ENCODE measurements at regions not wholly inside any gene's neighbourhood (a gene's known extent, or its start where the extent isn't known, plus 50 kb on each side); places are given as distances from the start of the nearest gene placed in this dataset.
"Not testable (repeated sequence)": the region's sequence is repeated elsewhere in the genome, so short reads cannot be mapped to it uniquely, and the experiment has no call there.

DNA sequence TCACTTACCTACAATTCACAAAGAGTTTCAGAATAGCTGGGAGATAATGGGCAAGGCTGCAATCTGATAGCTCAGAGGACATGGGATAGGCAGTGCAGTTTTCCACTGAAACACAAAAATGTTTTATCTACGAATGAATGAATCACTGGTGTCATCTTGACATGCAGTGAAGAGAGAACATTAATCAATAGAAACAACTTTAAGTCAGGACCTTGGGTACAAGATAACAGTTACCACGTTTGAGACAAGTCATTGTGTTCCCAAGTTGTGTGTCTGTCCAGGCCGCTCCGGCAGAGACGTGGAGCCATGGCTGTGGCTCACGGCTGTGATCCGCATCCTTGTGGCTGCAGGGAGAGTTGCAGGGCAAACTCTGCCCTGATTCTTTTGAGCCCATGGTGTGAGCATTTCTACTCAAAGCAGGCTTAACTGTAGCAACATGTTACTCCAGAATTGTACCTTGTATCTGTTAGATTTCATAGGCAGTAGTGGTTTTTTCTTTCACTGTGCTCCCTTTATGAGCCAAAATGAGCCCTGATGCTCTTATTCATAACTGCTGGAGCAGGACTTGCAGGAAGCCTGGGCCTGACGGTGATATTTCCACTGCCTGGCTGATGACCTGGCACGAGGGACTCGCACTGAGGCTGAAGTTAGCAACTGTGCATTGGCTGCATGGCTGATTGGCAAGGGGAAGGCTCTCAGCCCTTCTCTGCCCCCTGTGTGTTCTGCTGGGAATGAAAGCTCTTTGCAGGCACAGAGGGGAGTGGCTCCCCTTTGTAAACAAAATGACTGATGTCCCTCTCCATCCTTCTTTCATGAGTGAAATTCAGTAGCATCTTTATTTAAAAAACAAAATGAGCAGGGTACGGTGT, 465.2 kb downstream of the AJAP1 start:
- in situ Hi-C loops (cut with MboI; ENCODE audit: low sequenced_read_pairs) = no loop called here

DNA sequence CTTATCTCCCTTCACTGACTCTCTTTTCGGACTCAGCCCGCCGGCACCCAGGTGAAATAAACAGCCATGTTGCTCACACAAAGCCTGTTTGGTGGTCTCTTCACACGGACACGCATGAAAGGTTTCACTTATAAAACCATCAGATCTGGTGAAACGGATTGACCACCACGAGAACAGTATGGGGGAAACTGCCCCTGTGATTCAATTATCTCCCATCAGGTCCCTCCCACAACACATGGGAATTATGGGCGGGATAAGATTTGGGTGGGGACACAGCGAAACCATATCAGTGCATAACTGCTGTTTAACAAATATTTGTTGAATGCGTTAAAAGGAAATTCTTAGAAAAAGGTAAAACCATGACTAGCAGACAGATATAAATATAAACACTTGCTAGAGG, 464.4 kb downstream of the AJAP1 start:
- in situ Hi-C loops (cut with MboI; ENCODE audit: low sequenced_read_pairs) = not testable (repeated sequence)

DNA sequence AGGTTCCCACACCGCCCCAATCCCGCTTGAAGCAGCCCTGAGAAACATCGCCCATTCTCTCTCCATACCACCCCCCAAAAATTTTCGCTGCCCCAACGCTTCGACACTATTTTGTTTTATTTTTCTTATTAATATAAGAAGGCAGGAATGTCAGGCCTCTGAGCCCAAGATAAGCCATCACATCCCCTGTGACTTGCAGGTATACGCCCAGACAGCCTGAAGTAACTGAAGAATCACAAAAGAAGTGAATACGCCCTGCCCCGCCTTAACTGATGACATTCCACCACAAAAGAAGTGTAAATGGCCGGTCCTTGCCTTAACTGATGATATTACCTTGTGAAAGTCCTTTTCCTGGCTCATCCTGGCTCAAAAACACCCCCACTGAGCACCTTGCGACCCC, 463.9 kb downstream of the AJAP1 start:
- in situ Hi-C loops (cut with MboI; ENCODE audit: low sequenced_read_pairs) = not testable (repeated sequence)

DNA sequence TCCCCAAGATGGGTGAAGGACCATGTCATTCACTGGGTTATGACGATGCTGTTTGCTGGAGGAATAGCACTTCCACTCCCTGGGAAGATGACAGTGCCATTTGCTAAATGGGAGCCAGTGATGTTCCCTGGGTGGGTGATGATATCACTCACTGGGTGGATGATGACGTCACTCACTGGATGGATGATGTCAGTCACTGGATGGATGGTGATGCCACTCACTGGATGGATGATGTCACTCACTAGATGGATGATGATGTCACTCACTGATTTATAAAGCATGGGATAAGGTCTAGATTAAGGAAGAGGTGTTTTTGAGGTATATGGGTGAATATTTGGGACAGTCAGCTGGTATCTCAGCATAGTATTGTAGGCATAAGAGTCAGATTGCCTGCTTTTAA, 457.2 kb downstream of the AJAP1 start:
- in situ Hi-C loops (cut with MboI; ENCODE audit: low sequenced_read_pairs) = no loop called here

DNA sequence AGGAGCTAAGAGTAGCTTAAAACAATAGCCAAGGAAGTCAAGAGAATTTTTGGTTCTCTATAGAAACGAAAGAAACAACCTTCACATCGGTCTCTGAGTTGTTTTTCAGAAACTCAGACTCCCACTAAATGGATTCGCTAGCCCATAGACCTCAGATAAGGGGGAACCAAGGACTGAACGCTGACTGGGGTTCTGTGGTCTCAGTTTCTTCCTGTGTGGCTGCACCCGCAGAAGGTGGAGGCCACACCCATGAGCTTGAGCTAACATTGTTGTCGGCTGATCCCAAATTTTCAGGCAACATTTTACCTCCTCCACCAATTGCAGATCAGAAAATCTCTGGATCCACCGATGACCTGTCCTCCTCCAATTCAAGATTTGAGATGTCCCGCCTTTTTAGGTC, 456.1 kb downstream of the AJAP1 start:
- in situ Hi-C loops (cut with MboI; ENCODE audit: low sequenced_read_pairs) = no loop called here

DNA sequence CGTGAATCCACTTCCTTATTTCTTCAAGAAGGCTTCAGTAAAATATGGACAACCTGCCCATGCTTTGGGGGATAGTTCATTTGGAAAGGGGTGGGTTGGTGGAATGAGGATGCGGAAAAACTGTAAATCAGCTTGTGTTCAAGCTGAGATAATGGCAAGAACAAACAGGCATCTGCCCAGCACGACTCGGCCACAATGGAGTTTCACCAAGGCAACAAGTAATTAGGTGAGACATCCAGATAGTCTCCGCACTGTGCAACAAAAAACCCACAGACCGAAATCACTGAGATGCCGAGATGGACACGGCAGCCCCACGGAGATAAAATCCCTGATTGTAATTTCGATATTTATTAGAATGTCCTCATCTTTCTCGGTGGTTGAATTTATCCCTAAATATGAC, 455.2 kb downstream of the AJAP1 start:
- in situ Hi-C loops (cut with MboI; ENCODE audit: low sequenced_read_pairs) = no loop called here

DNA sequence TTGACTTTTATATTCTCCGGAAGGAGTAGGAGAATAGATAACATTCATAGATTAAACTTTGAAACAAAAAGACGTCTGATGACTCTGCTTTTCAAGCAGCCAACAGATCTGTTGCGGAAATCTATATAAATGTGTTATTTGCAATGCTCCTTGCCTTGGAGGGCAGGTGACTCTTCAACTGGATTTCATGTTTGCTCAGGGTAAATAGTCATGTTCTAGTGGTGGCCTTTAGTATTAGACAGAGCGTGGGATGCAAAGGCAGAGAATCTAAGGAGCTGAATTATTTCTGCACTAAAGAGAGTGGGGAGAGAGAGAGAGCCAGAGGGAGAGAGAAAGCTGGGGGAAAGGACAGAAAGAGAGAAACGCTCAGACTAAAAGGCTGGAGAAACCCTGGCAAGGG, 454.3 kb downstream of the AJAP1 start:
- in situ Hi-C loops (cut with MboI; ENCODE audit: low sequenced_read_pairs) = no loop called here

DNA sequence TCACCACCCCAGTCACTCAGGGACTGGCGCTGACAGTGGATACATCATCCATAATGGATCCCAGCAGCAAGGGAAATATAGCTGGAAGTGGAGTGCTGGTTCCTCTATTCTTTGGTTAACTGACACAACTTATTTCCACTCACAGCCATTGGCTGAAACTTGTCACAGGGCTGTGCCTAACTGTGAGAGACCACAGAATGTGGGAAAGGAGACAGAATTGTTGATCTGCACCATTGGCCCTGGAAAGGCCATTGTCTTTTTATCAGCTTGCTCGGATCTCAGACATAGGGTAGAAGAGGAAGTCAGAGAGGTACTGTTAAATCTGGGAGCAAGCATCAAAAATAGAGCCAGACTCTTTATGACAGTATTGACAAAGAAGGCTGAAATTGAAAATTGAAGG, 451.3 kb downstream of the AJAP1 start:
- in situ Hi-C loops (cut with MboI; ENCODE audit: low sequenced_read_pairs) = no loop called here

DNA sequence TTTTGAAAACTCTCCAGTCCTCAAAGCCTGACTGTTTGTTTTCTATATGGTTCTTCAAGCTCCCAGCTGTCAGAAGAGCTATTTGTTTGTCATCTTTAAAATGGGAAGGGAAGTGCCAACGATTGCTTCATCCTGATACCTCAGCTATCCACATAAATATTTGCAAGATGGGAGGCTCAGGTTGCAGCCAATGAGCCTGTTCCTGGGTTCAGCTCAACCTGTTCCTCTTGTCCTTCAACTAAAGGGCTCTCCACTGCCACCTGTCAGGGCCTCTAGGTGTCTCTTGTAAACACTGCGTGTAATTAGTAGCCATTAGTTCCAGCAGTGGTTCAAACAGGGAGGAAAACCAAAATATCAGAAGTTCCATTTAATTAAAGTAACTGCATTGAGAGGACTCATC, 445.1 kb downstream of the AJAP1 start:
- in situ Hi-C loops (cut with MboI; ENCODE audit: low sequenced_read_pairs) = no loop called here

DNA sequence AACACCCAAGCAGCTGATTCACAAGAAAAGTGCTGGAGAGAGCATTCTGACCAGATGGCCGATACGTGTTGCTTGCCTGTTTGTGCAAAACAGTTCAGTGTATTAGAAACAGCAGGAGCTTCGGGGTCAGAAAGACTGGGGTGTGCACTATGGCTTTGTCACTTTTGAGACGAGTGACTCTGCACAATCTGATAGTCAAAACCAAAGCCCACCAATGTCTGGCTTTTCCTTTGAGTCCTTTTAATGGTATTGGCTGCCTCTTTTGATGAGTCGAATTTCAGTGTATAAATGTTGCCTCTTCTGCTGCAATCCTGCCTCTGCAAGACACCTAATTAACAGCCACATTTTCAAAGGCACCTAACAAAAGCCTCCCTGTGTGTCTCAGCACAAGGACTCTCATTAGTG, 444.6 kb downstream of the AJAP1 start:
- in situ Hi-C loops (cut with MboI; ENCODE audit: low sequenced_read_pairs) = no loop called here

DNA sequence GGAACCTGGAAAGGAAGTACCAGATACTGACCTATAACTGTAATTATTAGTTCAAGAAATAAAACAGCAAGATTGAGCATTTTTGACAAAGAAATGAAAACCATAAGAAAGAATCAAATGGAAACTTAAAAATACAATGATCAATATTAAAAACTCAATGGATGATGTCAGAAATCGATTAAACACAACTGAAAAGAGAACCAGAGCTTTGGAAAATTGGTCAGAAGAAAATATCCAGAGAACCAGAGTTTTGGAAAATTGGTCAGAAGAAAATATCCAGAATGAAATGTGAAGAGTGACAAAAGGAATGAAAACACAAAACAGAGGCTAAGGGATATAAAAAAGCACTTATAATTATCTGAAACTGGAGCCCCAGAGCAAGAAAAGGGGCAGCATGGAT, 438.6 kb downstream of the AJAP1 start:
- in situ Hi-C loops (cut with MboI; ENCODE audit: low sequenced_read_pairs) = no loop called here

DNA sequence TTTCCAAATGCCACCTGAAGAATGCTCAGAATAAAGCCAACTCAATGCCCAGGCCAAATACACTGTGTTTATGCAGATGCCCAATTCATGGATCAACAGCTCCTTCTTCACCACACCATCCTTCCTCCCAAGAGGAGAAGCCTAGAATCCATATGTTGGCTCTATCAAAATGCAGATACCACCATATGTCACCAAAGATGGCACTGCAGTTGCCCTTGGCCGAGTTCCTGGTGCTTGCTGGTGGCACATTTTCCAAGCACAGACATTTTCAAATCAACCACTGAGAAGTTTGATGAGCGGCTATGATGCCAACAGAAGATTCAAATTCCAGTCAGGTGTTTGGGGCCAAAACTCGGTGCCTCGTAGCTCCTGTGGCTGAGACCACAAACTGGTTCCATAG, 430.3 kb downstream of the AJAP1 start:
- in situ Hi-C loops (cut with MboI; ENCODE audit: low sequenced_read_pairs) = no loop called here

DNA sequence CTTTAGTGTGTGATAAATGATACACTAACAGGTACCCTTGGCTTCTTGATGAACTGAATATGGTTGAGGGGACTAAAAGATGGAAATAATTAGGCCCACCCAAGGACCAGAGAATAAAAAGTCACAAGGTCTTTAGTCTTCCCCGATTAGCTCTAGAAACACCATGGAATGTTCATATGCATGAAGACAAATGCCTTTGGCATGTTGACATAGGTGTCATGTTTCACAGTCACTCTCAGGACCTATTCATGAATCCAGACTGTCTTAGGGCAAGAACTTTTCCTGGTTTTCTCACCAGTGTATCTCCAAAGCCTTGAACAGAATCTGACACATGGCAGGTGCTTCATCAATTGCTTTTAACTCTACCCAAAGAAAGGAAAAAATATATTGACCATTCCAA, 412.8 kb downstream of the AJAP1 start:
- in situ Hi-C loops (cut with MboI; ENCODE audit: low sequenced_read_pairs) = no loop called here

DNA sequence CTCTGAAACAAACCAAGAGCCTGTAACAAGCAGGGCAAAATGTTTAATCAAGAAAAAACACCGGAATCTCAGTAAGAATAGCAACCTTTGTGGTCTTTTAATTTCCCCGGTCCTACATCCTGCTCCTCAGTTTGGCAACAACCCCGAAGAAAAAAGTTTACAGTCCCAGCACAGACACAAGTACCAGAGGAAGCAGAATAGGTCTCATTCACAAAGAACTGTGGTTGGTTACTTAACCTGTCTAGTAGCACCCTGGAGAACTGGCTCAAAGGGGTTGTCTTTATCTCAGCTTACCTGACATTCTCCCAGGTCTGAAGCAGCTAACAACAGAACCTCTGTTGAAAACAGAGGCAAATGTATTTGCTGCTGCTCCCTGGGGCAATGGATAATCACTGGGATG, 399.3 kb downstream of the AJAP1 start:
- in situ Hi-C loops (cut with MboI; ENCODE audit: low sequenced_read_pairs) = no loop called here

DNA sequence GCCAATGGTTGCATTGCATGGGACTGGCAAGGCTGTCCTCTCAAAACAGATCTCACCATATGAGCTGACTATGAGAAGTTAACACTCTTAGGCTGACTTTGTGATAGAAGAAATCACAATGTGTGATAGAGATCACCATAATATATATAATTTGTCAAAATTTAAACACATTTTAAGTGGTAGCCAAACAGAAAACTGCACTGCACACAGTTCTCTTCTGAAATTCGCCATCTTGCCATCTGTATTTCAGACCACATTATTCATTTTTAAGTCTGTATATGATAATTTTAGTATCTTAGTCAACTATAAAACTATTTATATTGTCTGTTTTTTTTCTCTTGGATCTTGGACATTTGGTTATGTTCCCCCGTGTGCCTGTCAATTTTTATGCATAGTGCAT, 374.7 kb downstream of the AJAP1 start:
- in situ Hi-C loops (cut with MboI; ENCODE audit: low sequenced_read_pairs) = no loop called here

DNA sequence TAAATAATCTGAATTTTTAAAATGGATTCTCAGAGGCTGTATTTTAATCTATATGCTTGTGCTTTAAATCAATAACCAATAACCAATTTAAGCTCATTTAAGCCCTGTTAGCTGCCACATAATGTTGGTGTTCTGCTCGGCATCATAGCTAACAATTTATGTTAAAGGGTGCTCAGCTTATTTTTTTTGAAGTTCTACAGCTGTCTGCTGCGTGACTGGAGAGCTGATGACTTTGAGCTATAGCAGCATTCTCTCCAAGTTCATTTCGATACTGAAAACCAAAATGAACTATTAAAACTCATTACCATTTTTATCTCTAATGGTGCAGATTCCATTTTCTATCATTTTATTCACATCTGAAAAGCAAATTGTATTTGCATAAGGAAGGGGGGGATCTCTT, 357.8 kb downstream of the AJAP1 start:
- in situ Hi-C loops (cut with MboI; ENCODE audit: low sequenced_read_pairs) = no loop called here

DNA sequence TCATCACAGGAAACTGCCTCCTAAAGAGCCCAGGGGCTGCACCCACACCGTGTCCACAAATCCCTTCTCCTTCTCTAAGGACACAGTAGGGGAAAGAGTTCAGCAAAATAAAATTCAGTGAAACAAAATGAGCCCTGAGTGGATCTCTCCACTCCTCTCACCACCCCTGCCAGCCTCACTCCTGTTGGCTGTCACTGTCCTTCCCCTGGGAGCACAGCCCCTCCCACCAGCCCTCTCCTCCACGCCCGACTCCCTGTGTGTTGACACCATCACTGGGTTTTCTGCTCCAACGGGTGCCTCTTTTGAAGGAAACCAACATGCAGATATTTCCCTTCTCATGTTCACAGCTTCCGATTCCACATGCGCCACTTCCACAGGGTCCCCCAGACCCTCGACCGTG, 356.2 kb downstream of the AJAP1 start:
- in situ Hi-C loops (cut with MboI; ENCODE audit: low sequenced_read_pairs) = no loop called here

DNA sequence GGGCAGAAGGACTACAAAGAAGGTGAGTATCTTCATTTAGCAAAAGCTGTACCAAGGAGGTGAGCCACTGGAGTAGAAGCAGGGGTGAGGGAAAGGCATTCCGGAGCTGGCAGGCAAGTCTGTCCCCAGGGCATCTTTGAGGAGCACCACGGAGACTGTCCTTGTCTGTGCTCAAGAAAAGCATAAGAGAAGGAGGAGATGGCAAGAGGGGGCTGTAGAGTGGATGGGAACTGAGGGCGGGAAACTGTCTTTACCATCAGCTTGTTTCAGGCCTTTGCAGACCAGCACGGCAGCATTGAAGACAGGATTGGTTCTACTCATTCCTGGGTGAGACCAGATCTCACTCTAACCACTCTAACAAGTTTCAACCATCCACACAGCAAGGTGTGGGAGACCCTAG, 355.8 kb downstream of the AJAP1 start:
- in situ Hi-C loops (cut with MboI; ENCODE audit: low sequenced_read_pairs) = no loop called here

DNA sequence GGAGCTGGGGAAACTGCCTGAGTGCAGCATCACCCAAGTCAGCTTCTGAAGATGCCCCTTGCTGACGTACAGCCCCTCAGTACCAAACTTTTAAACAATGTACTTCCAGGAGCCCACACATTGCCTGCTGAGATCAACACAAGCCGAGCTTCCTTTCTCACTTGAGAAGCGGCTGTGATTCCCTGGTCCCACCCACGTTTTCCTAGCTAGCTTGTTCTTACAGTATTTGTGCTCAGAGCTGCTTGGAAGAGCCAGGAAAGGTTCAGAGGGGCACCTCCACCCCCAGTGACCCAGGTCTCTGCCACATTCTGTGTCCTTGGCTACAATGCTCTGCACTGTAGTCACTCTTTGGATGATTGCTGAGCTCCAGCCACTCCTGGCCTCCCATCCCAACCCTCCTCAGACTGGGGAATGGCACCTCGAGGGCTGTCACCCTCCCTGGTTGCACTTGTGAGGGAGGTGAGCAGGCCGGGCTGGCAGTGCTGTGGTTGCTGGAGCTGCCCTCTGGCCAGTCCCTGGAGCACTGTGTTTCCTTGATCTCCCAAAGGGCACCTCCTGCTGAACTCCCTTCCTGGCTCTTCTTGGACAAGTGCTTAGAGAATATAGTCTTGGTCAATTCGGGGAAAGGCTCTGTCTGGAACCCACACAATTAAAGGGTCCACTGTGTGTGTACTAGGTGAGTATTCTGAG, 355.1 kb downstream of the AJAP1 start:
- in situ Hi-C loops (cut with MboI; ENCODE audit: low sequenced_read_pairs) = no loop called here

DNA sequence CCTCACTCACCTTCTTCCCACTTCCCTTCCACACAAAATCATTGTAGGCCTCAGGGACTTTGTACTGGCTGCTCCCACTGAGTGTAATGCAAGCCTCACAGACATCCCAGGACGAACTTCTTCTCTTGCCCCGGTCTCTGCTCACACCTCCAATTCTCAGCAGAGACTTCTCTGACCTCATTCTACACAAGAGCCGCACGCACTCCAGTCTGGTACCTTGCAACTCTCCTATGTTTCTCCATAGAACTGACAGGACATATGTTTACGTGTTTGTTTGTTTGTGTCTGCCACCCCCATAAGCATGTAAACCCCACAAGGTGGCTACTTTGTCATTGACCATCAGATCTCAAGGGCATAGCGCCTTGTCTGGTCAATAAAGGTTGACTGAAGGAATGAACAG, 350.8 kb downstream of the AJAP1 start:
- in situ Hi-C loops (cut with MboI; ENCODE audit: low sequenced_read_pairs) = no loop called here

DNA sequence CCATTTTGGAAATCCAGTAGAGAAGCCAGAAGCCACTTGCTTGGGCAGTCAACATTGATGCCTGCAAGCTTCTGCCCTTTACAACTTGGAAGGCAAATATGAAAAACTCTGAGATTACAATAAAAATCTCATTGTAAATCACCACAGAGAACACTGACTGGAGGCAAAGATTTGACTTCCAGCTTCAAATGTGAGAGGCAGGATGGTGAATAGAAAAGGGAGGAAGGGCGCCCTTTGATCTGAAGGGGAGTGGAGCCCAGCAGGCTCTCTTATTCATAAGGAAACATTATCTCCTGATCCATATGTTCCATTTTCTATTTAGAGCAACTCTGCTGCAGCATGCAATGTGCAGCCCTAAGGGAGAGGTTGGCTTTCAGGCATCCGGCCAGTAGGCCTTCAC, 348.3 kb downstream of the AJAP1 start:
- in situ Hi-C loops (cut with MboI; ENCODE audit: low sequenced_read_pairs) = no loop called here

DNA sequence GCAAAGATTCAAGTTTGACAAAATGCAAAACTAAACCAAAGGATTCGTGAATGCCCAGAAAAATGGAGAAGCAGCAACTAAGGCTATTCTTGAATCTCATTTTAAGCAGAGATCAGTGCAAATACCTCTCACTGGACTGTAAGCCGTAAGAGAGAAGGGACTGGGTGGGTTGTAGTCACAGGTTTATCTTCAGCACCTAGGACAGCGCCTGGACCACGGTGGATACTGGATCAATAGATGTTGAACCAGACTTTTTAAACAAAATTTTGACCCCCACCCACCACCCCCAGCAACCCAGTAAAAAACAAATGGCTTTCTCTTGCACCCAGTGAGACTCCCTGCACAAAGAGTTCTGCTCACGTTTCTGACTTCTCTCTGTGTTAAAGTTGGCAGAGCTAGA, 347.1 kb downstream of the AJAP1 start:
- in situ Hi-C loops (cut with MboI; ENCODE audit: low sequenced_read_pairs) = no loop called here

DNA sequence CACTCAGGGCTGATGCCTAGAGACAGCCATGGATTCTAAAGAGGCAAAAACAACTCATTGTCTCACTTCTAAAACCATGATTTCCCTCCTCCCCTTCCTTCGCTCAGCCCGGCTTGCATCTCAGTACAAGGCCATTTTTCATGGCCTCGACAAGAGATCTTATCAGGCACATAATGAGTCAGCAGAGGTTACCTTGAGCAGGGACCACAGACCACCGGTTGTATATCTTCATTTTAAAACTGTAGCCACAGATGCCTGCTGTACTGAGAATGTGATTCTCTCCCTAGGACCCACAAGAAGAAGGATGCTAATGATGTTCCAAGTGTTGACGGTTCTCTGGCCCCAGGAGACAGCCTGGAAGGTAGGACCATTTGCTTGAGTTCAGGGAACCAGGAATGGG, 331.9 kb downstream of the AJAP1 start:
- in situ Hi-C loops (cut with MboI; ENCODE audit: low sequenced_read_pairs) = no loop called here

Data from HL-60/S4 (cell line).